GM20431 (cell line): ENCODE measurements at regions not wholly inside any gene's neighbourhood (a gene's known extent, or its start where the extent isn't known, plus 50 kb on each side); places are given as distances from the start of the nearest gene placed in this dataset.

Experiments
- in situ Hi-C: fragments of 300-500 bp; cut with MseI, MboI; formaldehyde crosslinking; loops from one replicate; pipeline ENCODE4 v1.15.0; 2020; ENCODE audit warnings: low sequenced_read_pairs; ENCODE audit not compliant: unreplicated experiment

DNA sequence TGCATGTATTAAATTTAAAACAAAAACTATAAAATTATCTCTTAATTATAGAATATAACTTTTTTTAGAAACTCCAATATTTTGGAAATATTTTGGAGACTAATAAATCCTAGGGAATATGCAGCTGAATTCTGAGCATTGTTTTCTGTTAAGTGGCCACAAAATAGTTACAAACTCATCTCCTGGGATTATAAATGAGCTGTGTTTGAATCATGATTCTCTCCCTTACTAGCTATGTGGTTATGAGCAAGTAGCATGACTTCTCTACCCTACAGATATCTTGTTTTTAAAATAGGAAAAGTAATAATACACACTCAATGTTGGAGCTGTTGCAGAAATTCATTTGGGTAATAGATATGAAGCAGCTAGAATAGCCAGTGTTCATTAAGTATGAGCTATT is 137.9 kb upstream of the ITGA4 start:
- in situ Hi-C loops, result no loop called here

DNA sequence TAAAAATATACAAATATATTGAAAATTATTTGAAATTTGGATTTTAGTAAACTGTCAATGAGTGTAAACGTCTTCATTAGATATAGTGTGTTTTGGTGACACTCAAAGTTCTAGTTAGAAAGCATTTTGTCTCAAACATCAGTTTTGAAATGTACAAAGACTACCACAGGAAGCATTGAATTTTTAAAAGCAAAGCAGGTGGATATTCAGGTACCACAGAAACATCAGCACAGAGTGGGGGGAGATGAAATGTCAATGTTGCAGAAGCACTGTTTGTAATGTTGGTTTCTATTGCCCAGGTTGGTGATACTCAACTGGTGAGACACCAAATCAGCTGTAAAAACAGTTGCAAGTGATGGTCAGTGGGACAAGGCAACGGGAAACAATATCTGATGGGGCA is 136.5 kb upstream of the ITGA4 start:
- in situ Hi-C loops, result no loop called here

DNA sequence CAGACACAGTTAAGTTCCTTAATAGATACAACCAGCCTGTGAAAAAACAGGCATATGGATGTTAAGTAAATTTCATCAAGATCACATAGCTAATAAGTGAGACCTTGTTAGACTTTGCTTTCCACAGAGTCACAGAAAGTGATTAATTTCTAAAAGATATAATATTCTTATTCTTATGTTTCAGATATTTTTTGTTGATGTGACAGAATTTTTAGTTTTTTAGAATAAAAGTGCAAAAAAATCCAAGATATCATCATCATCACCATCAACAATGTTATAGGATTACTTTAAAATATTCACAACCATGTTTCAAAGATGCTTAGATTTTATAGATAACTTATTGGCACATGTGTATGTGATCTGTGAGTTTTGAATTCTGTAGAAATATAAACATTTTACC is 132.3 kb upstream of the ITGA4 start:
- in situ Hi-C loops, result no loop called here

DNA sequence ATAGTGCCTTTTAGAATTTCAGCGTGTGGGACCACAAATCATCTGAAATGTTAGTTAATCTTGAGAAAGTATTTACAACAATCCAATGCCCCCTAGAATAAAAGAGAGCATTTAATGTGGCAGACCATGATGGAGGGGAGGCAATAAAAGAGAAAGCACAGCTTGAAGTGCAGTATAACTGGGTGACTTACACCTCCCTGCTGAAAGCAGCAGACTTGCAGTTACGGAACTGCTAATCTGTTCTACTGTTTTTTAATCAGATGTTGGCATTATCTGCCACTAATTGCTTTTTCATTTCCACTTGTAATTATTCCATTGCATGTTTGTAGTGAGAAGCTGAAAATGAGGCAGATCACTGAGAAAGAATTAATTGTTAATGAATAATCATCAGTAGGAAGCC is 130.5 kb upstream of the ITGA4 start:
- in situ Hi-C loops, result no loop called here

DNA sequence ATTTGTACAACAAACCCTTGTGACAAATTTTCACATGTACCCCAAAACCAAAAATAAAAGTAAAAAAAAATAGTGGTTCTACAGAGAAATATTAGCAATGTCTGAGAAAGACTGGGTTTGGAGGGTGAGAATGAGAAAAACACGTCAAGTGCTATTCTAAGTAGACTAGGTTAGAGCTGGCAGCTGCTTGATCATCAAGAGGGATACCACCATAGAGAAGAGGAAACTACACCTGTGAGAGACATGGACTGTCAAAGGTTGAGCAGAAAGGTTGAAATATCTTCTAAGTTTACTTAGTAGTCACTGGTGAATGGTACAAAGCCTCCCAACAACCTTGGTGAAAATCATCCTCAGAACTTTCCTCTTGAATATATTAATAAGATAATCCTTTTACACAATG is 126.9 kb upstream of the ITGA4 start:
- in situ Hi-C loops, result no loop called here

DNA sequence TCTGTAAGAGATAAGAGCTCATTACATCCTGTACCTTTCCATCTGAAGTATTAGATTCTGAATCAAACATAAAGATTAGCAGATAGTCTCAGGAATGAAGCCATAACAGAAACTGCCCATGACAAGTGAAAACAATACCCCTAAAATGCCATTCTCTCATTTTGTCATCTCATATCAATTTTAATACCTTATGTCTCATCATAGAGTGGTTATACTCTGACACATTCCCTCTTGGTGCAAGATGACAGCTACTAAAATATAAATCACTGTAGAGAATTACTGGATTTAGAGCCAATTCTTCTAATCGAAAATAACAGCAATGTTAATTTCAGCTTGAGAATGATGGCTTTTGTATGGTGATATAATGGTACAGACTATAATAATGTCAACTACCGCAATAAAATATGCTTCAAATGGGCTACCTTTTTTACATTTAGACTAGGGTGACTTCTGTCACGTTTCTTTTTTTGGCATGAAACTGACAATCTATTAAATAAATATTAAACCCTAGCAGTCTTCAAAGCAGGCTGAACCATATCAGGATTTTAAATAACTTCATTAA is 125.1 kb upstream of the ITGA4 start:
- in situ Hi-C loops, result no loop called here

DNA sequence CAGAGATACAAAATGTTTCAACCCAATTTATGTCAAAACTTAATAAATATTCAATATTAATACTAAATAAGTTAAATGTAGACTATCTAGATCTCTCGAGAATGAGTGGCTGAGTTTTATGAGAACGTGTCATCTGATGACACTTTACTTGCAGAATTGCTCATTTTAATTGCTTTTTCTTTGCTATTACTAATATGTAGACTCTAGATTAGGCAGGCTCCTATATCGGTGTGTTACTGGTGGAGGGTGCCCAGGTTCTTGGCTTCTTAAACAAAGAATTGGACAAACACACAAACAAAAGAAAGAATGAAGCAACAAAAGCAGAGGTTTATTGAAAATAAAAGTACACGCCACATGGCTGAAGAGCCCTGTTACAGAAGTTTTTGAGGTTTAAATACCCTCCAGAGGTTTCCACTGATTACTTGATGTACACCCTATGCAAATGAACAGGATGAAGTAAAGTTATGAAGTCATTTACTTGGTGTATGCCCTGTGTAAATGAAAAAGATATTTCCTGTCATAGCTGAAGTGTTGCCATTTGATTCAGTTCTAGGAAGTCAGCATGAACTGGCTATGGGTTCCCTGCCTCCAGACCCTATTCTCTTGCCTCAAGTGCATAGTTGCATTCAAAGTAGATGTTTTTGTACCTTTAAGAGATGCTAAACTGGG is 122.9 kb upstream of the ITGA4 start:
- in situ Hi-C loops, result no loop called here

DNA sequence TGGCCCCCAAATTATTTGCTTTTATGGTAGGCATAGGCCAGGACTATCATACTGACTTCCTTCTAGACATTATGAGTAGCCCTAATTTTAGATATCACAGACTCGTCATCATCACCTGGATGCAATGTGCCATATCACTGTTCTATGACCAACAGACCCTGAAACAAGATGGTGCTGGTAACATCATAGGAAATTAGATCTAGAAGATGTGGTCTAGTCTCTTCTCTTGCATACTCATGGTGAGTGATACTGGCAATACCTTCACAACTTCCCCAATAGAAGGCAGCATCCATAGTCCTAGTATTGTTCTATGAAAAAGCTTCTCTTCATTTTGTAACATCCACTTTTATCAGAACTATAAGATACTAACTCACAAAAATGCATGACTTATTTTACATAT is 116.3 kb upstream of the ITGA4 start:
- in situ Hi-C loops, result no loop called here

DNA sequence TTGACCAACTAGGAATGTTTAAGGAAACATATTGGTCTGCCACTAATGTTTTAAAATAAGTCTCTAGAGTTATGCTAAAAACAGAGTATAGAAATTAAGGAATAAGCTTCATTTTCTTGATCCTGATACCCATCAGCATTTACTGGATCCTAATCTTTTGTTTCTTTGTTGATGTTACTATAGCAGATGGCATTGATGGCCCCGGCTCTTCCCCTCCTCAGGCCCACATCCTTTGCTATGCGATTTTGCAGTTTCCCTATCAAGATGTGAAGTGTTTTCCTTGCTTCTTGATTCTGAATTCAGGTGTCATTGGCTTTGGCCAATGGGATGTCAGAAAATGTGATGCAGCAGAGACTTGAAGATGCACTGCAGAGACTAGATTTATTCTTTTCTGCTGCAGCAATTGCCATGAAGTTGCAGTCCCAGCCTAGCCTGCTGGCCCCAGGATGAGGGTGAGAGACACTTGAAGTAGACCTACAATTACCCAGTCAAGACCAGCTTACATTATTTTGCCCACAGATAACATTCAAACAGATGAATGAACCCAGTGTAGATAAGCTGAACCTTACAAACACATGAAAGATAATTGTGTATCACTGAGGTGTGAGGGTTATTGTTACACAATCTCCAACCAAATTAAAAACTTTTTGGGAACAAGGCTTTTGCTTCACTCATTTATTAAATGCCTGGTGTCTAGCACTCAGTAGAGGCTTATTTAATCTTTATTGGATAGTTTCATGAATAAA is 115.2 kb upstream of the ITGA4 start:
- in situ Hi-C loops, result no loop called here

DNA sequence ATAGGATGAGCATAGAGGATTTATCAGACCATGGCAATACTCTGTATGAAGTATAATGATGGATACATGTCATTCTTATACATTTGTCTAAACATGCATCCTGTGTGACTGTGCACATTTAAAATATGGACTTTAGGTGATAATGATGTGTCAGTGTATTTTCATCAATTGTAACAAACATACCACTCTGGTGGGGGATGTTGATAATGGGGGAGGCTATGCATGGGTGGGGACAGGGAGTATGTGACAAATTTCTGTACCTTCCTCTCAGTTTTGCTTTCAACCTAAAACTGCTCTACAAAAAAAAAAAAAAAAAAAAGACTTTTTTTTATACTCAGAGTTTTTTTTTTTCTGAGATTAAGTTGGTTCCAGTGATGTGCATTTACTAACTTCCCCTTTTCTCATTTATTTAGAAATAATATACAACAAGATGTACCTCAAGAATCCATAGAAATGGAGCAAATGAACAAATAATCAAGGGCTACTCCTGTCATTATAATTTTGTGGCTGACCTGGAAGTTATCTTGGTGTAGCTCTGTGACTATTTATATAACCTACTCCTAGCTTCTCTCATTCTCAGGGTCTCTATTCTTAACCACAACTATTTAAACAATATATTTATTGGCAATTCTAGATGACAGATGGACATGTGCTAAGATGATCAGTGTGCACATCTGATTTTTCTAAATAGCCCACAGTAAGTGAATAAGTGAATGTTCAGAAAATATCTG is 108.9 kb upstream of the ITGA4 start:
- in situ Hi-C loops, result no loop called here

DNA sequence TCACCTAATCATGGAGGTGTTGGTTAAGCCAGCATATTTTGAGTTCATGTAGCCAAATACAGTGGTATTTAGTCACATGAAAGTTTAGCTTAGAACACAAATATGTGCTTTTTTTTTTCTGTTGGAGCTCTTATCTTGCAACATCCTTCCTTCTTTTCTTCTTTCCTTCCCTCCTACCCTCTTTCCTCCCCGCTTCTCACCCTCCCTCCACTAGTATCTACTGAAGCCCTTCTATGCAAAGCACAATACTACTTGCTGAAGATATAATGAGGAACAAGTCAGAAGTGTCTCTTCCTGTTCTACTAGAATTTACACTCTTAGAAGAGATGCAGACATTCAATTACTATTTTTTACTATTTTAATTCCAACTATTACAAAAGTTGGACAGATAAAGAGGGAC is 105.0 kb upstream of the ITGA4 start:
- in situ Hi-C loops, result no loop called here

DNA sequence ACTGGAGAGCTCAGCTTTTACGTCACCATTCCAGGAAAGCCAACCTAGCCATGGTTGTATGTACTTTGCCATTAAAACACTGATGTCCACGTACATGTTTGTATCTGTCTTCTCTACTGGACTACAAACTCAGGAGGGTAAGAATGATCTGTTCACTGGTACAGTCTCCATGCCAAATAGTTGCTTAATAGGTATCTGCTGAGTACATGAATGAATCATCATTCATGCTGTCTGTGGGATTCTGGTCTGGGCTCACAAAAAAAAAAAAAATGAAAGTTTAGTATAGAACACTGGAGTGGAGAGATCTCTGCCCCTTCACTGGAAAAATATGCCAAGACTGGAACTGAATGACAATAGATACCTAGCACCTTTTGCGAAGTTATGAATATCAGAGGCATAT is 102.6 kb upstream of the ITGA4 start:
- in situ Hi-C loops, result no loop called here

DNA sequence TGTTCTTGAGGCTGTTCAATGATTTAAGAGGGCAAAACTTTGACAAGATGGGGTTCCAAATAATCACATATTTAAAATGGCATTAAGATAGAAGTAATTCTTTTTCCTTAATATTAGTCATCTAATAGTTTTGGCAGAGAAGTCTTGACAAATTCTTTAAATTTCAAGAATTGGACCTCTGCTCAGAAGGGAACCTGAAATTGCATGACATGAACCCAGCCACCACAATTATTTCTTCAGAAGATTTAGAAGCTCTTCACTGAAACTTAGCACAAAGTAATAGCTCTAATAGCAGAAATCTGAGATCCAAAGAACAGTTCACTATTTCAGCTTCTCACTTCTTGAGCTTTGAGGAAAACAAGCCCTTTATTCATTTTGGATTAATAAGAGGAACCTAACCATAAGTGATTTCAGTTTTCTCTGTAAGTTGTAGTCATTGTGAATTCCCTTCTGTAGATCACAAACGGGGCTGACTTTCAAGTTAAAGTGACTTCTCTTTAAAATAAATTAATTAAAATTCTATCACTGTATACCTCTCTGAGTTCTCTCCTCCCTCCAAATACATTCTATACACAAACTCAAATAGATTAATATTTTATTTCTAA is 100.6 kb upstream of the ITGA4 start:
- in situ Hi-C loops, result no loop called here

DNA sequence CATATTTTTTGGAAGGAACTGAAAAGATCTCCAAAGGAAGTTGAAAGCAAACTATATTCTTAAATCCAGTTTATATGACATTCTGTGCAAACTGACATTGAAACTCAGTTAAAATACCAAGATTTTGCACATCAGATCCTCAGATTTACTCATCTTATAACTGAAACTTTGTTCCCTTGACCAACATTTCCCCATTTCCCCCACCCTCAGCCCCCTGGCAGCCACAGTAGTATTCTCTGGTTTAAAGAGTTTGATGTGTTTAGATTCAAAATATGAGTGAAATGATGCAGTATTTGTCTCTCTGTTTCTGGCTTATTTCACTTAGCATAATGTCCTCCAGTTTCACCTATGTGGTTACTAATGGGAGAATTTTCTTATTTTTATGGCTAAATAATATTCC is 99.2 kb upstream of the ITGA4 start:
- in situ Hi-C loops, result no loop called here

DNA sequence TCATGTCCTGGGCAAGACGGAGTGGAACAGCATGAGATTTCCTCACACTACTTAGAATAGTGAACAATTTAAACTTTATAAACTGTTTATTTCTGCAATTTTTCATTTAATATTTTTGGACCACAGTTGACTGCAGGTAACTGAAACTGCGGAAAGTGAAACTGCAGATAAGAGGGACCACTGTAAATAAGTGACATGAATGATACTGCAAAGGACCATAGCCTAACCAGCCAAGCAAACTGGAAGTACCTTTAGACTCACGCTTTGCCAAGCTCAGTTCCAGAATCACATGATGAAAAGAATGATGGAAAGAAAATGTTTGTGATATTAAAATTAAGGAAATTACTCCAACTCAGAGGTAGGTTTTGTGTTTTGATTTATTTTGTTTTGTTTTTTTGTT is 94.6 kb upstream of the ITGA4 start:
- in situ Hi-C loops, result no loop called here

DNA sequence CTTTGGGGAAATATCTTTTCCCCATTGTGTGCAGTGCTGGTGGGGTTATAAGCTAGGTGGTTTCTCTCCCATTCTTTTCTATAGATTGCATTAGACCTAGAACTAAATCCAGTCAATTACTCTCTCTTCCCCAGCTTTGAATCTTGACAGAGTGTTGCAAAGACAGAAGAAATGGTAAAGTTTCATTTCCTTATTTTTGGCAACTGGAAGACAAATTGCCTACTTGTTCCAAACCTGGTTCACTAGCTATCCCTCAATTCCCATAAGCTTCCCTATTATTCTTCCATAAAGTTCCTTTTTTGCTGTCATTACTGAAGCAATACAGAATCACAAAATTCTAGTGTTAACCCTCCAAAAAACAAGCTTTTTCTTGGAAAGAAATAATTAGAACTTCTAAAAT is 94.0 kb upstream of the ITGA4 start:
- in situ Hi-C loops, result no loop called here

DNA sequence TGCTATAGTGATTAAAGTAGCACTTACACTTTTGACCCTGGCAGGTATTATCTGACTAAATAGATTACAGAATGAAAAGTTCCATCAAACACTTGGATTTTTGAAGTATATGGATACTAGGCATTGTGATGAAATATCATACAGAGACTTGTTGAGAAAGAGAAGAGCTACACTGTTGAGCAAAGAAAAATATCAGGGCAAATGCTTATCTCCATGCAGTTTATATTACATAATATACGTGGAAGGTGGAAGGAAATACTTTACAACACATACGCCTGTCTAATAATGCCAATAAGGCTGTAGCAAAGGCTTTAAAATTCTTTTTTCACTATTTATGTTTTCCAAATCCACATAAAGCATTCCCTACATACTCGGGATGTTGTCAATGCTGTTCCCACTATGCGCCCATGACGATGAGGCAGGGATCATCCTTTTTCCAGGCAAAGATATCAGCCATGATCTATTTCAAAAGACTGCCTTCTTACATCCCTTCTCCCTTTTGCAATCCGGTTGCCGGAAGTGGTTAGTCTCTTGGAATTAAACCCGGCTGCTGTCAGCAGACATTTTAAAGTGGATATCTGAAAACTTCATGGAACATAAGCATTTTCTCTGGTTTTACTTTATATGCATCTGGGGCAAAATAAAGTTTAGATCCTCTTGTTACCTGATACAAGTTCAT is 92.6 kb upstream of the ITGA4 start:
- in situ Hi-C loops, result no loop called here

DNA sequence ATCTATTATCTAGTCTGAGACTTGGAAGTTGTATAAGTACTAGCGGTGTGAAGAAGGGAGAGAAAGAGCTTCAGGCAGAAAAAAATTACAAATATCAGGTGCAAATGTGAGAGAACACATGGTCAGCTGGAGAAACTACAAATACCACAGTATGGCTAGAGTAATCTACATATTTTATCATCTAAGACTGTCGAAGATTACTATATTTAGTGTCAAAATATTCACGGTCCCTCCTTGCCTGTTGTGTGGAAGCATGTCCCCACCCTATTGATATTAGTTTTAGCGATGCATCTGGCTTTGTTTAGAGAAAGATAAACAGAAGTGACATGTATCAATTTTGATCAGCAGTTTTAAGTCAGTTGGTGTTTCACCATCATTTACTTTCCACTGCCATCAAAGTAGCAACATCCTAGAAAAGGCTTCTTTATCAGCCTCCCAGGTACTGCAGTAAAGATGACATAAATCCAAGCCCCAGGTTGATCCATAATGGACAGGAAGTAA is 90.5 kb upstream of the ITGA4 start:
- in situ Hi-C loops, result no loop called here

DNA sequence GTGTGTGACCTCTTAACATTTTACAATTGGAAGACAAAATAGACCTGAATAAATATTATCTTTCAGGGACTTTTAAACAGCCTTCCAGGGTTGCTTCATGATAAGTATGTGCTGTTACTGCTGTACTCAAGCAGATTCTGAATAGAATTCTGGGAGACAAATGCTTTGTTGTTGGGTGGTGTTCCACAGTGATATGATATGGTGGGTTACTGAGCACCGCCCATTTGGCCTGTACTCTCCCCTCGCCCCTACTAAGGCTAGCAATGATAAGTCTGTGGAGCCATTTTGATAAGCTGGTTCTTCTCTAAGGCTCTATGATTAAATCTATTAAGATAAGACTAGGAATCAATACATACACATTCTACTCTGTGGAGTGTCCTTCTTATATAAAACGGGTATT is 89.8 kb upstream of the ITGA4 start:
- in situ Hi-C loops, result no loop called here

DNA sequence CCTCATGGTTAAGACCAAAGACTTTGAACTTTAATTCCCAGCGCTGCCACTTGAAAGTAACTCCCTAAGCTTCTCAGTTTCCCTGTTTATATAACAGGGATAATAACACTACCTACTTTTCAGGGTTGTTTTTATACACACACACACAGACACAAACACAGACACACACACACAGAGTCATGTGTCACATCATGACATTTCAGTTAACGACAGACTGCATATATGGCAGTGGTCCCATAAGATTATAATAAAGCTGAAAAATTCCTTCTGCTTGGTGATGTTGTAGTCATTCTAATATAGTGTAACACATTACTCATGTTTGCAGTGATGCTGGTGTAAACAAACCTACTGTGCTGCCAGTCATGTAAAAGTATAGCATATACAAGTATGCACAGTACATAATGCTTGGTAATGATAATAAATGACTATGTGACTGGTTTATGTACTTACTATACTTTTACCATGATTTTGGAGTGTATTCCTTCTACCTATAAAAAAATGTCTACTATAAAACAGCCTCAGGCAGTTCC is 89.2 kb upstream of the ITGA4 start:
- in situ Hi-C loops, result no loop called here
